ENCODE measurements at regions not wholly inside any gene's neighbourhood (a gene's known extent, or its start where the extent isn't known, plus 50 kb on each side); places are given as distances from the start of the nearest gene placed in this dataset.

- TF ChIP-seq CTCF (IDR thresholded peaks at IDR 0.05 in 4 of 5, conservative IDR thresholded peaks at IDR 0.05 in 1 of 5): no peak
- TF ChIP-seq POLR2A (IDR thresholded peaks at IDR 0.05): no peak
Observed at GRCh38 chr7:116111475-116111874, 80.9 kb upstream of the TFEC start.
